Mammary epithelial cell (primary cell): ENCODE measurements at regions not wholly inside any gene's neighbourhood (a gene's known extent, or its start where the extent isn't known, plus 50 kb on each side); places are given as distances from the start of the nearest gene placed in this dataset.

Experiments
- CTCF ChIP-seq, 2 donors: IDR thresholded peaks in 1 of 2; conservative IDR thresholded peaks in 1 of 2; 2 replicates each; pipeline ENCODE4 v1.5.1; 2011 to 2012; ENCODE audit warnings: inconsistent platforms in 2 of 2, low read length in 2 of 2, mild to moderate bottlenecking in 2 of 2, control low read depth in 1 of 2, low read depth in 1 of 2; ENCODE audit not compliant: insufficient read depth in 1 of 2; ENCODE audit errors: extremely low read depth in 1 of 2
- EZH2 ChIP-seq: IDR thresholded peaks from 2 replicates; pipeline ENCODE4 v1.6.1; 2012; ENCODE audit warnings: low read length, inconsistent platforms, borderline replicate concordance

- TF ChIP-seq EZH2 (no peak), CTCF (conservative IDR thresholded peaks at IDR 0.05 in 1 of 2, IDR thresholded peaks at IDR 0.05 in 1 of 2; ENCODE audit: extremely low read depth in 1 of 2, insufficient read depth in 1 of 2, low read depth in 1 of 2, low read length in 2 of 2) (no peak)
Observed at GRCh38 chr5:112511920-112512319, 92.8 kb upstream of the EPB41L4A start.
